GM12891 (cell line): ENCODE measurements at regions not wholly inside any gene's neighbourhood (a gene's known extent, or its start where the extent isn't known, plus 50 kb on each side); places are given as distances from the start of the nearest gene placed in this dataset.

Experiments used
- PAX5 ChIP-seq: IDR thresholded peaks from 2 replicates; pipeline ENCODE4 v1.6.1; 2011; ENCODE audit warnings: low read length, moderate library complexity, mild to moderate bottlenecking; ENCODE audit not compliant: insufficient read depth, severe bottlenecking
- POLR2A ChIP-seq: IDR thresholded peaks from 2 replicates; pipeline ENCODE4 v1.6.1; 2011; ENCODE audit warnings: low read depth, low read length, control low read depth
- POLR2AphosphoS5 ChIP-seq: IDR thresholded peaks from 2 replicates; pipeline ENCODE4 v1.6.1; 2011; ENCODE audit warnings: low read depth, low read length, control low read depth
- POU2F2 ChIP-seq: IDR thresholded peaks from 2 replicates; pipeline ENCODE4 v1.6.1; 2011; ENCODE audit warnings: low read depth, mild to moderate bottlenecking, control low read depth, low read length, moderate library complexity
- TAF1 ChIP-seq: IDR thresholded peaks from 2 replicates; pipeline ENCODE4 v1.6.1; 2011; ENCODE audit warnings: low read depth, low read length, control low read depth

- no peak for TF ChIP-seq POLR2A
- no peak for TF ChIP-seq POLR2AphosphoS5
- no peak for TF ChIP-seq PAX5
- no peak for TF ChIP-seq TAF1
- TF ChIP-seq POU2F2, result no peak
Observed at GRCh38 chr4:59455751-59456150, 1744.4 kb upstream of the ADGRL3 start.
